HEK293T (cell line): ENCODE measurements at regions not wholly inside any gene's neighbourhood (a gene's known extent, or its start where the extent isn't known, plus 50 kb on each side); places are given as distances from the start of the nearest gene placed in this dataset.

Source experiments
- FOXK2 ChIP-seq: fragments of 450-650 bp; IDR thresholded peaks from 2 replicates; pipeline ENCODE4 v1.6.1; 2016; ENCODE audit warnings: mild to moderate bottlenecking
- FOXM1 ChIP-seq: fragments of 450-650 bp; IDR thresholded peaks from 2 replicates; pipeline ENCODE4 v1.6.1; 2017; ENCODE audit warnings: mild to moderate bottlenecking, borderline replicate concordance
- NFRKB ChIP-seq: fragments of 450-650 bp; IDR thresholded peaks from 2 replicates; pipeline ENCODE4 v1.6.1; 2016; ENCODE audit warnings: mild to moderate bottlenecking, moderate library complexity
- SP1 ChIP-seq: fragments of 450-650 bp; IDR thresholded peaks from 2 replicates; pipeline ENCODE4 v1.6.1; 2017

DNA sequence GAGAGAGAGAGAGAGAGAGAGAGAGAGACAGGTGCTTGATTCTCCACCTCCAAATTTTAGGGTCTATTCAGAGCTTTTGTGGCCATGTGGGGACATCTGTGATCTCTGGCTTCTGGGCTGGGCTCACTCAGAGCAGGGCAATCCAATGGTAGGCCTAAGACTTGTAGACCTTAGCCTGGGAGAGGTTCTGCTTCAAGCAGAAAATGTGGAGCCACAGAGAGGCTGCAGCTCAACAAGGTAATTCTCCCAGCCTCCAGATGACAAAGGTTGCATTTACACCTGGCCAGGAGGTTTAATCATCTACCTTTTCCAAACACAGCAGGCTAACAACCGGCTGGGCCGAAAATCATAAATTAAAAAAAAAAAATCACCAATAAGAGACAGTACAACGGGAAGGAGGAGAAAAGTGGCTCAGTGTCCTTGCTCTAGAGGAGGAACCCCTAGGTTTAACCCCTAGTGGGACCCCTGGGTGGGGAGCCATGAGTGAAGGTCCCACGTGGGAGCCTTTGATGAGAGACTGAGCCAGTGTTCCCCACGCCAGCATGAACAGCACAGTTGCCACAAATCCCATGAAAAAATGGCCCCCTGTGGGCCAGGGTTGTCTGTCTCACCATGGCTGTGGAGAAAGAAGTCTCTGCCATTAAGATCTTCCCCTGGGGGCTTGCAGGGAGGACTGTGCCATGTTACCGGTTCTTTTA, 124.0 kb upstream of the GATA6 start:
- TF ChIP-seq FOXM1 (no peak), SP1 (no peak), NFRKB (no peak), FOXK2 (no peak)
